LNCaP clone FGC (cell line): ENCODE measurements at regions not wholly inside any gene's neighbourhood (a gene's known extent, or its start where the extent isn't known, plus 50 kb on each side); places are given as distances from the start of the nearest gene placed in this dataset.

Source experiments
- DNase-seq: peaks from one replicate; pipeline ENCODE4 v3.0.0-alpha.2; 2011; ENCODE audit warnings: low read depth
- H3K4me3 ChIP-seq: 2 replicates; pipeline ENCODE4 v1.5.1; 2011; ENCODE audit warnings: mild to moderate bottlenecking, low read depth, low read length, control low read depth
- CTCF ChIP-seq: IDR thresholded peaks from 2 replicates; pipeline ENCODE4 v1.5.1; 2012; ENCODE audit warnings: mild to moderate bottlenecking; ENCODE audit not compliant: control insufficient read depth, insufficient read depth; ENCODE audit errors: extremely low read depth

DNA sequence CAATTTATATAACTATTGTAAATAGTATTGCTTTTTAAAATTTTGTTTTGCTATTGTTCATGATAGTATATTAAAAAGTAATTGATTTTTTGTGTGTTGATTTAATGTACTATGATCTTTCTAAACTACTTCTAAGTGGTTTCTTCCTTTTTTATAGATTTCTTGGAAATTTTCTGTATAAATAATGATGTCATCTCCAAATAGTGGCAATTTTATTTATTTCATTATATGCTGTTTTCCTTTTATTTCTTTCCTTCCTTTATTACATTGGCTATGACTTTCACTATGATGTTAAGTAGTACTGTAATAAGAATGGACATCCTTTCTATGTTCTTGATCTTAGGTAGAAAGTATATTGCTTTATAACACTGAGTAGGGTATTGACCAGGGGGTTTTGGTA is 451.5 kb upstream of the SPTLC3 start:
- TF ChIP-seq CTCF: no peak
- no peak overlapping the region for H3K4me3 ChIP-seq
- DNase-seq: no peak

- no peak for DNase-seq
- no peak overlapping the region for H3K4me3 ChIP-seq
- TF ChIP-seq CTCF: no peak
Observed at GRCh38 chr20:12564979-12565378, 443.8 kb upstream of the SPTLC3 start.

GRCh38 chr20:12566596-12566995 is 442.2 kb upstream of the SPTLC3 start:
- no peak for TF ChIP-seq CTCF
- H3K4me3 ChIP-seq: no peak overlapping the region
- no peak for DNase-seq

DNA sequence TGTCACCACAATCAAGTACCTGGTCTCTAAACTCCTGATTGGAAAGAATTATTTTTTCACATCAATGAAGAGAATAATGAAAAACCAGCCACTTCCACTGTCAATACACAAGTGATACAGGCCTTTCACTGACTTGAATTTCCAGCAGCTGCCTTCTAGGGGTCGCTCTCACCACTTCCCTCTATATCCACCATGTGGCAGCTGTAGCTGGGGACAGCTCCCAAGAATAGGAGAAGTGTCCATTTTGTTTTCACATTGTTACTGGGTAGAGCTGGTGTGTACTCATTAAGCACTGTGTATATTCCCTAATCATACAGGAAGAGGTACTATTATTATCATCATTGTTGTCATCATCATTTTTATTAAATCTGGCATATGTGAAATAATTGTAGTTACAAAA is 438.4 kb upstream of the SPTLC3 start:
- peak; percentile 4 for DNase-seq
- no peak overlapping the region for H3K4me3 ChIP-seq
- TF ChIP-seq CTCF: peak; percentile 57

- no peak for DNase-seq
- no peak overlapping the region for H3K4me3 ChIP-seq
- TF ChIP-seq CTCF: no peak
Observed at GRCh38 chr20:12573442-12573841, 435.3 kb upstream of the SPTLC3 start.

DNA sequence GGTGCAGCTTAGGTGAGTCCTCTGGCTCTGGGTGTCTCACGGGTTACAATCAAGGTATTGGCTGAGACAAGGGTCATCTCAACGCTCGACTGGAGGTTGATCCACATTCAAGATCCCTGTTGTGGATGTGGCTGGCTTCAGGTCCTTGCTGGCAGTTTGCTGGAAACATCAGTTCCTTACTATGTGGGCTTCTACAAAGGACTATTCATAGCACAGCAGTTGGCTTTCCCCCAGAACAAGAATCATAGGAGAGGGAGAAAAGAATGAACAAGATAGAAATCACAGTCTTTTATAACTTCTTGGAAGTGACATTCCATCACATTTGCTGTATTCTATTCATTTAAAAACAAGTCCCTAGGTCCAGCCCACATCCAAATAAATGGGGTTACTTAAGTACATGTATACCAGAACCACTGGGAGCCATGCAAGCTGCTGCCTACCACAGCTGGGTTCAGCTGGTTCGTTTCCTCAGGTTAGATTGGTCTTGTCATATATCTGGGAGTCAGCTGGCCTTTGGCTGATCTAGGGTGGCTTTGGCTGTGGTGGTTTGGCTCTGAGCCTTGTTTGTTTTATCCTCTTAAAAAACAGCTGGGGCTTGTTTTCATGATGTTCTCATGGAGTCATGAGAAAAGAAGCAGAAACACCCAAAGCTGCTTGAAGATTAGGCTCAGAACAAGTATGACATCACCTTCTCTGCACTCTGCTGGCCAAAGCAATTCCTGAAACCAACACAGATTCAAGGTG is 433.2 kb upstream of the SPTLC3 start:
- no peak for TF ChIP-seq CTCF
- no peak overlapping the region for H3K4me3 ChIP-seq
- no peak for DNase-seq

DNA sequence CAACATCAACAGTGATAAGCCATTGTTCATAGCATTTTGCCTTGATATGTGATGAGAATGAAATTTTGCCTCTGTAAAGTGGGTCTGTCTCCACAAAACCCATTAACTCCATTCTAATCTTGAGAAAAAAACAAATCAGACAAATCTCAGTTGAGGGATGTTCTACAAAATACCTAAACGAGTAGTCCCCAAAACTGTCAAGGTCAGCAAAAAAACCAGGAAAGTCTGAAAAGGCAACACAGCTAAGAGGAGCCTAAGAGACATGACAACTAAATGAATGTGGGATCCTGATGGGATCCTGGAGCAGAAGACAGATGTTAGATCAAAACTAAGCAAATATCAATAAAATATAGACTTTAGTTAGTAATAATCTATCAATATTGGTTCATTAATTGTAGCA is 431.6 kb upstream of the SPTLC3 start:
- no peak overlapping the region for H3K4me3 ChIP-seq
- no peak for DNase-seq
- TF ChIP-seq CTCF: no peak
